ENCODE measurements at regions not wholly inside any gene's neighbourhood (a gene's known extent, or its start where the extent isn't known, plus 50 kb on each side); places are given as distances from the start of the nearest gene placed in this dataset.

DNA sequence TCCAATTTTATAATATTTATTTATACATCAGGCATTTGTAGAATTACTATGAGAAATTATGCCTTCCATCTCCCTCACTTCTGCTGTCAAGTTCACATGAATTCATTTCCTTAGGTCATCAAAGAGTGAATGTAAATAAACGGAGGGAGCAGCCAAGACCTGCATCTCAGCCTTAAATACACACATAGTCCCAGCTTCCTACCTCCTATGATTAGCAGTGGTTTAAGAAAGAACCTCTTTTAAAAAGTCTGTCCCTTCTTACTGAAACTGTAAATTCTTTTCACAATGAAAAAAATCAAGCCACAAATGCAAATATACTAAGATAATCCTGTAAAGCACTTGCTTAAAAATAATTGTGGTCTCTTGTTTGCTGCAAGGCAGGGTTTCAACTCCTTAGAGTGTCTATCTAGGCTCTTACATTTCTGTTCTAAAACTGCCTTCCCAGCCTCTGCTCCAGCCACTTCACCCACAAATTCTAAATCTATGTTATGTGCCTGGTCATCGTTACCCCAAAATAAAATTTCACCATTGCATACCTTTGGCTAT lies 532.7 kb upstream of the FSHR start:
- H3K9me3 ChIP-seq (ENCODE audit: control insufficient read depth, insufficient read depth, low read length), result peaks cover 4% of the 10 kb centered on the region; the same call in 1 of the 2 replicates
- no peak for DNase-seq (ENCODE audit: low read depth, low spot score)
- POLR2A ChIA-PET, result no interaction called here
- TF ChIP-seq, protein P1, sequence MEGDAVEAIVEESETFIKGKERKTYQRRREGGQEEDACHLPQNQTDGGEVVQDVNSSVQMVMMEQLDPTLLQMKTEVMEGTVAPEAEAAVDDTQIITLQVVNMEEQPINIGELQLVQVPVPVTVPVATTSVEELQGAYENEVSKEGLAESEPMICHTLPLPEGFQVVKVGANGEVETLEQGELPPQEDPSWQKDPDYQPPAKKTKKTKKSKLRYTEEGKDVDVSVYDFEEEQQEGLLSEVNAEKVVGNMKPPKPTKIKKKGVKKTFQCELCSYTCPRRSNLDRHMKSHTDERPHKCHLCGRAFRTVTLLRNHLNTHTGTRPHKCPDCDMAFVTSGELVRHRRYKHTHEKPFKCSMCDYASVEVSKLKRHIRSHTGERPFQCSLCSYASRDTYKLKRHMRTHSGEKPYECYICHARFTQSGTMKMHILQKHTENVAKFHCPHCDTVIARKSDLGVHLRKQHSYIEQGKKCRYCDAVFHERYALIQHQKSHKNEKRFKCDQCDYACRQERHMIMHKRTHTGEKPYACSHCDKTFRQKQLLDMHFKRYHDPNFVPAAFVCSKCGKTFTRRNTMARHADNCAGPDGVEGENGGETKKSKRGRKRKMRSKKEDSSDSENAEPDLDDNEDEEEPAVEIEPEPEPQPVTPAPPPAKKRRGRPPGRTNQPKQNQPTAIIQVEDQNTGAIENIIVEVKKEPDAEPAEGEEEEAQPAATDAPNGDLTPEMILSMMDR (IDR thresholded peaks at IDR 0.05; ENCODE audit: low read depth, low read length), result no peak
- H3K27me3 ChIP-seq (ENCODE audit: control insufficient read depth, insufficient read depth, low read length), result no peaks in the 10 kb centered on the region
- H3K4me3 ChIP-seq (ENCODE audit: low read depth, low read length), result no peak overlapping the region
- H3K27ac ChIP-seq (ENCODE audit: low read depth, low read length), result no peak overlapping the region
- CTCF ChIA-PET, result no interaction called here

DNA sequence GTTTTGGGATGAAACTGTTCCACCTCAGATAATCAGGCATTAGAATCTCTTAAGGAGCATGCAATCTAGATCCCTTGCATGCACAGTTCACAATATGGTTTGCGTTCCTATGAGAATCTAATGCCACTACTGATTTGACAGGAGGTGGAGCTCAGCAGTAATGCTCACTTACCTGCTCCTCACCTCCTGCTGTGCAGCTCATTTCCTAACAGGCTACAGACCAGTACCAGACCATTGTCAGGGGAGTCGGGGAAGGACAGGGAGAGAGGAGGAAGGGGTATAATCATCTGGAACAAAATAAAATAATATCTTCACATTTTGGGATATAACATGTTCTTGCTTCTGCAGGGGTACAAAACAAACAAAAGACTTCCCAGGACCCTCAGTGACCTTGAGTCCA lies 532.0 kb upstream of the FSHR start:
- H3K9me3 ChIP-seq (ENCODE audit: control insufficient read depth, insufficient read depth, low read length), result peaks cover 4% of the 10 kb centered on the region; the same call in 1 of the 2 replicates
- CTCF ChIA-PET, result no interaction called here
- POLR2A ChIA-PET, result no interaction called here
- DNase-seq (ENCODE audit: low read depth, low spot score), result no peak
- no peaks in the 10 kb centered on the region for H3K27me3 ChIP-seq (ENCODE audit: control insufficient read depth, insufficient read depth, low read length)
- TF ChIP-seq, protein P1 (IDR thresholded peaks at IDR 0.05; ENCODE audit: low read depth, low read length), result no peak
- H3K27ac ChIP-seq (ENCODE audit: low read depth, low read length), result no peak overlapping the region
- H3K4me3 ChIP-seq (ENCODE audit: low read depth, low read length), result no peak overlapping the region

DNA sequence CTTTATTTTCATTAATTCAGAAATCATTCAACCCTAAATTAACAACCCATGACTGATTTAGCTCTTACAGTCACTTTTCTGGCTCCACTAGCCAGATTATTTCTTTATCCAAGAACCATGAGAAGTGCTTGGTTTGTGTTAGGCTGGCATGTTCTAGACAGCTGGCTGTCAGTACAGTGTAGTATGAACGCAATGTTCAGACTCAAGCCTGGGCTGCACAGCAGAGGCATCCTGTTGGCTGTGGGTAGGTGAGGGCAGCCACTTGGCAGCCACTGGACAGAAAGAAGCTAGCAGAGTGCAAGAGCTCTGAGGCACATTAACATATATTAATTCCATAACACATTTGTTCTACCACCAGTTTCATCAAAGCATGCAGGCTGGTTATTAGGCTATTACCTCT lies 522.9 kb upstream of the FSHR start:
- ChIA-PET POLR2A (no interaction called here), CTCF (no interaction called here)
- TF ChIP-seq, protein P1 (IDR thresholded peaks at IDR 0.05; ENCODE audit: low read depth, low read length), result no peak
- H3K4me3 ChIP-seq (ENCODE audit: low read depth, low read length), result no peak overlapping the region
- peaks cover 14% of the 10 kb centered on the region for H3K9me3 ChIP-seq (ENCODE audit: control insufficient read depth, insufficient read depth, low read length)
- DNase-seq (ENCODE audit: low read depth, low spot score), result no peak
- no peak overlapping the region for H3K27ac ChIP-seq (ENCODE audit: low read depth, low read length)
- no peaks in the 10 kb centered on the region for H3K27me3 ChIP-seq (ENCODE audit: control insufficient read depth, insufficient read depth, low read length)

DNA sequence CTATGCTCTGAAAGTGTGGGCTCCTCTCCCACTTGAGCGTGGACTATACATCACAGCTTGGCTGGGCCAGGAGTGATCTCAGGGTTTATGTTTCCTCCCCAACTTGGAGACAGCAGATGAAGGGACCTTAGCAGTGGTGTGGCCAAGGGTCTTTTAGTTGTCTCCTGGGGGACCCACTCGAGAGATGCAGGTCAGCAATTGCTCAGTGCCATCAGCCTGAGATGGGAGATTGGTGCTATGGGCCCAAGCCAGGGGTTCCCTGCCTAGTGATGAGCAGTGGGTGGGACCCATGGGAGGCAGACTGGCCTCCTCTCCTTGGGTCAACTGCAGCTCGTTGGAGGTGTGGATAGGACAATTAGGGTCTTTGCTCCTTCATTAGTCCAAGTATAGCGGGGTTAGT lies 510.5 kb upstream of the FSHR start:
- Histone ChIP-seq H3K27me3 (ENCODE audit: control insufficient read depth, insufficient read depth, low read length) (no peaks in the 10 kb centered on the region), H3K27ac (ENCODE audit: low read depth, low read length) (no peak overlapping the region), H3K9me3 (ENCODE audit: control insufficient read depth, insufficient read depth, low read length) (peaks cover 32% of the 10 kb centered on the region), H3K4me3 (ENCODE audit: low read depth, low read length) (no peak overlapping the region)
- TF ChIP-seq, protein P1 (IDR thresholded peaks at IDR 0.05; ENCODE audit: low read depth, low read length), result no peak
- no peak for DNase-seq (ENCODE audit: low read depth, low spot score)
- ChIA-PET CTCF (no interaction called here), POLR2A (no interaction called here)

DNA sequence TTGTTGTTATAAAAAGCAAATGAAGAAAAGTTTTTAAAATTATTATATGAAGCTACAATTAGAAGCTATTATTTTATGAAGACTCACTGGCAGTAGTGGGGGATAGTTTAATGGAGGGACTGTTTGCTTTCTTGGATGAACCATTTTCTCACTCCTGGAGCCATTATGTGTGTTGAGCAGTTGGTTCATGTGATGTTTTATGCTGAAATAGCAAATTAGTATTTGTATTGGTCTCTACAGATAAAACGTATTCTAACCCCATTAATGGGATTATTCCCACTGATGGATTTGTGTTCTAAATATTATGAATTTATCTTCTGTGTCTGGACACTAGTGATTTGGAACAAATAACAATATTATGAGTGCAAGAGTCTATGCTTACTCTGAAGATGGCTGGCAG lies 507.5 kb upstream of the FSHR start:
- no peak overlapping the region for H3K4me3 ChIP-seq (ENCODE audit: low read depth, low read length)
- H3K27me3 ChIP-seq (ENCODE audit: control insufficient read depth, insufficient read depth, low read length), result no peaks in the 10 kb centered on the region
- POLR2A ChIA-PET, result no interaction called here
- TF ChIP-seq, protein P1 (IDR thresholded peaks at IDR 0.05; ENCODE audit: low read depth, low read length), result no peak
- H3K27ac ChIP-seq (ENCODE audit: low read depth, low read length), result no peak overlapping the region
- no peak for DNase-seq (ENCODE audit: low read depth, low spot score)
- CTCF ChIA-PET, result no interaction called here
- H3K9me3 ChIP-seq (ENCODE audit: control insufficient read depth, insufficient read depth, low read length), result peaks cover 25% of the 10 kb centered on the region

All from AG04450 (cell line).